ENCODE measurements at regions not wholly inside any gene's neighbourhood (a gene's known extent, or its start where the extent isn't known, plus 50 kb on each side); places are given as distances from the start of the nearest gene placed in this dataset.

- TF ChIP-seq TOX (CRISPR knock-in tag; IDR thresholded peaks at IDR 0.05; ENCODE audit: borderline replicate concordance) (no peak), ZFP3 (CRISPR knock-in tag; IDR thresholded peaks at IDR 0.05) (no peak), ESRRG (CRISPR knock-in tag; IDR thresholded peaks at IDR 0.05) (no peak), GLIS3 (CRISPR knock-in tag; IDR thresholded peaks at IDR 0.05) (no peak), ZC3H10 (CRISPR knock-in tag; IDR thresholded peaks at IDR 0.05) (no peak), ZNF8 (CRISPR knock-in tag; IDR thresholded peaks at IDR 0.05) (no peak), CSRNP3 (CRISPR knock-in tag; IDR thresholded peaks at IDR 0.05) (no peak), ZNF70 (CRISPR knock-in tag; IDR thresholded peaks at IDR 0.05) (no peak), POU6F1 (CRISPR knock-in tag; IDR thresholded peaks at IDR 0.05; ENCODE audit: borderline replicate concordance, low read depth) (no peak), OSR1 (CRISPR knock-in tag; IDR thresholded peaks at IDR 0.05) (no peak), PPARA (CRISPR knock-in tag; IDR thresholded peaks at IDR 0.05; ENCODE audit: borderline replicate concordance) (no peak), CSDC2 (CRISPR knock-in tag; IDR thresholded peaks at IDR 0.05) (no peak)
These were observed 56.4 kb upstream of the PLAC1 start for GRCh38 chrX:134714633-134715110.

All from SK-N-SH treated with all-trans-retinoic acid at 6 μM for 48 hours (cell line).